H1 (cell line): ENCODE measurements at regions not wholly inside any gene's neighbourhood (a gene's known extent, or its start where the extent isn't known, plus 50 kb on each side); places are given as distances from the start of the nearest gene placed in this dataset.

ENCODE experiments used
- CTCF ChIA-PET: fragments of 300-600 bp; sonication (Branson Sonifier 250); formaldehyde crosslinking; loops from one replicate; lab custom pipeline; 2021; ENCODE audit not compliant: partially characterized antibody; lab: Charles Lee
- POLR2A ChIA-PET: fragments of 300-600 bp; sonication (Branson Sonifier 250); formaldehyde crosslinking; loops from one replicate; lab custom pipeline; 2021; ENCODE audit warnings: inconsistent platforms; ENCODE audit not compliant: partially characterized antibody; lab: Charles Lee
- DNase-seq, 2 experiments: peaks; one replicate each; pipeline versions ENCODE4 v3.0.0 to v3.0.0-alpha.2; 2010 to 2022; ENCODE audit warnings: low spot score in 2 of 2, low read depth in 1 of 2, mixed read lengths in 1 of 2
- FAIRE-seq: peaks from 2 replicates; lab custom pipeline; 2011; peaks lifted over from hg19 to GRCh38; lab: Jason Lieb, UNC
- H2AFZ ChIP-seq: 2 replicates; pipeline ENCODE4 v1.8.1; 2012; ENCODE audit warnings: low read length, inconsistent platforms
- H2AK5ac ChIP-seq: 2 replicates; pipeline ENCODE4 v1.6.1; 2013; ENCODE audit warnings: low read depth, low read length
- H2BK120ac ChIP-seq: replicated peaks from 2 replicates; pipeline ENCODE3; 2013; ENCODE audit warnings: low read depth, low read length, inconsistent platforms
- H2BK12ac ChIP-seq: 2 replicates; pipeline ENCODE4 v1.6.1; 2013; ENCODE audit warnings: low read depth, low read length
- H2BK15ac ChIP-seq: 2 replicates; pipeline ENCODE4 v1.6.1; 2013; ENCODE audit warnings: low read length
- H2BK20ac ChIP-seq: 2 replicates; pipeline ENCODE4 v1.6.1; 2013; ENCODE audit warnings: low read length
- H2BK5ac ChIP-seq: 2 replicates; pipeline ENCODE4 v1.6.1; 2013; ENCODE audit warnings: low read depth, low read length
- H3K14ac ChIP-seq: 2 replicates; pipeline ENCODE4 v1.6.1; 2013; ENCODE audit warnings: inconsistent platforms; ENCODE audit not compliant: insufficient read length
- H3K18ac ChIP-seq: 2 replicates; pipeline ENCODE4 v1.6.1; 2013; ENCODE audit warnings: low read length; ENCODE audit errors: extremely low read depth
- H3K23ac ChIP-seq: 2 replicates; pipeline ENCODE4 v1.6.1; 2013; ENCODE audit warnings: inconsistent platforms; ENCODE audit not compliant: insufficient read length
- H3K23me2 ChIP-seq: 2 replicates; pipeline ENCODE4 v1.6.1; 2013; ENCODE audit warnings: low read depth, low read length
- H3K27ac ChIP-seq: 2 replicates; pipeline ENCODE4 v1.6.1; 2011; ENCODE audit warnings: low read depth, low read length, inconsistent platforms
- H3K27me3 ChIP-seq, 4 experiments: replicated peaks in 1 of 4; 1 replicate in 1 of 4; 2 replicates in 3 of 4; pipeline versions ENCODE4 v1.6.1 to v1.8.1; 2011 to 2013; ENCODE audit warnings: low read length in 3 of 4, mild to moderate bottlenecking in 3 of 4, inconsistent platforms in 2 of 4, mixed read lengths in 2 of 4, moderate library complexity in 1 of 4; ENCODE audit not compliant: control insufficient read depth in 3 of 4, insufficient read depth in 3 of 4; ENCODE audit errors: extremely low read depth in 1 of 4
- H3K36me3 ChIP-seq, 4 experiments: 2 replicates each; pipeline versions ENCODE4 v1.6.1 to v1.8.1; 2011 to 2013; ENCODE audit warnings: mild to moderate bottlenecking in 4 of 4, low read length in 3 of 4, moderate library complexity in 2 of 4, control low read depth in 1 of 4, inconsistent platforms in 1 of 4; ENCODE audit not compliant: insufficient read depth in 4 of 4, control insufficient read depth in 2 of 4
- H3K4ac ChIP-seq: replicated peaks from 2 replicates; pipeline ENCODE3; 2013; ENCODE audit warnings: low read length, low read depth, mixed read lengths, inconsistent platforms; ENCODE audit not compliant: insufficient read length
- H3K4me1 ChIP-seq, 4 experiments: replicated peaks in 1 of 4; 1 replicate in 1 of 4; 2 replicates in 3 of 4; pipeline versions ENCODE4 v1.6.1 to v1.8.1; 2011 to 2013; ENCODE audit warnings: low read length in 3 of 4, inconsistent platforms in 2 of 4, mixed read lengths in 1 of 4; ENCODE audit not compliant: insufficient read depth in 4 of 4, control insufficient read depth in 3 of 4
- H3K4me2 ChIP-seq, 2 experiments: 2 replicates each; pipeline versions ENCODE4 v1.6.1 to v1.8.1; 2011 to 2013; ENCODE audit warnings: low read depth in 2 of 2, low read length in 2 of 2, control low read depth in 1 of 2, inconsistent platforms in 1 of 2, mild to moderate bottlenecking in 1 of 2; ENCODE audit not compliant: insufficient read depth in 1 of 2
- H3K4me3 ChIP-seq, 4 experiments: fragments of 200-600, 300-600 bp in 1 of 4; sonication (generic), shearing (Covaris generic), sonication (Bioruptor Twin) in 1 of 4; 2 replicates each; pipeline versions ENCODE4 v1.5.1 to v1.8.1; 2011 to 2016; ENCODE audit warnings: low read length in 4 of 4, low read depth in 3 of 4, control low read depth in 2 of 4, inconsistent platforms in 2 of 4, mild to moderate bottlenecking in 2 of 4, mixed read lengths in 1 of 4, moderate library complexity in 1 of 4; ENCODE audit not compliant: insufficient read depth in 2 of 4; ENCODE audit errors: extremely low read depth in 1 of 4
- H3K56ac ChIP-seq: replicated peaks from 2 replicates; pipeline ENCODE3; 2013; ENCODE audit warnings: low read depth, mild to moderate bottlenecking, mixed read lengths, low read length, inconsistent platforms; ENCODE audit not compliant: insufficient read length
- H3K79me1 ChIP-seq: 2 replicates; pipeline ENCODE4 v1.6.1; 2013; ENCODE audit warnings: low read depth, low read length, control low read depth
- H3K79me2 ChIP-seq, 2 experiments: 2 replicates each; pipeline versions ENCODE4 v1.6.1 to v1.8.1; 2012 to 2013; ENCODE audit warnings: low read length in 2 of 2, mild to moderate bottlenecking in 2 of 2, inconsistent platforms in 1 of 2; ENCODE audit not compliant: insufficient read depth in 2 of 2, control insufficient read depth in 1 of 2
- H3K9ac ChIP-seq, 4 experiments: replicated peaks in 1 of 4; 1 replicate in 1 of 4; 2 replicates in 3 of 4; pipeline versions ENCODE4 v1.6.1 to v1.8.1; 2011 to 2013; ENCODE audit warnings: low read depth in 3 of 4, low read length in 3 of 4, control low read depth in 2 of 4, mild to moderate bottlenecking in 2 of 4, moderate library complexity in 2 of 4, inconsistent platforms in 1 of 4; ENCODE audit errors: extremely low read depth in 1 of 4
- H3K9me3 ChIP-seq, 2 experiments: 2 replicates each; pipeline versions ENCODE4 v1.6.1 to v1.8.1; 2012 to 2013; ENCODE audit warnings: mild to moderate bottlenecking in 2 of 2, moderate library complexity in 2 of 2, control low read depth in 1 of 2, inconsistent platforms in 1 of 2, low read depth in 1 of 2, low read length in 1 of 2, mixed read lengths in 1 of 2; ENCODE audit not compliant: insufficient read depth in 2 of 2
- H4K20me1 ChIP-seq, 2 experiments: replicated peaks in 1 of 2; 2 replicates each; pipeline versions ENCODE3 to v1.8.1; 2011 to 2013; ENCODE audit warnings: inconsistent platforms in 2 of 2, low read length in 2 of 2, mild to moderate bottlenecking in 1 of 2; ENCODE audit not compliant: insufficient read depth in 2 of 2, control insufficient read depth in 1 of 2
- H4K5ac ChIP-seq: 2 replicates; pipeline ENCODE4 v1.6.1; 2013; ENCODE audit warnings: low read length, low read depth, mixed read lengths, inconsistent platforms; ENCODE audit not compliant: insufficient read length
- H4K8ac ChIP-seq: 2 replicates; pipeline ENCODE4 v1.8.0; 2013; ENCODE audit warnings: mild to moderate bottlenecking, moderate library complexity, low read length, inconsistent platforms; ENCODE audit not compliant: insufficient read depth; ENCODE audit errors: extremely low read depth
- H4K91ac ChIP-seq: replicated peaks from 2 replicates; pipeline ENCODE3; 2013; ENCODE audit warnings: low read length, mixed read lengths, inconsistent platforms; ENCODE audit not compliant: insufficient read length
- EGR1 ChIP-seq: IDR thresholded peaks from 2 replicates; pipeline ENCODE4 v1.6.1; 2011; ENCODE audit warnings: low read depth, low read length, borderline replicate concordance
- RAD21 ChIP-seq, 2 experiments: IDR thresholded peaks in 1 of 2; conservative IDR thresholded peaks in 1 of 2; 2 replicates each; pipeline ENCODE4 v1.6.1; 2011; ENCODE audit warnings: low read depth in 2 of 2, low read length in 2 of 2, improper control_type of control experiment in 1 of 2, inconsistent platforms in 1 of 2, mild to moderate bottlenecking in 1 of 2, moderate library complexity in 1 of 2
- TEAD4 ChIP-seq: IDR thresholded peaks from 2 replicates; pipeline ENCODE4 v1.6.1; 2012; ENCODE audit warnings: low read depth, low read length, inconsistent platforms, mixed read lengths
- ZNF274 ChIP-seq: IDR thresholded peaks from 2 replicates; pipeline ENCODE4 v1.7.0; 2012; ENCODE audit warnings: low read length, borderline replicate concordance; ENCODE audit errors: extremely low read depth
- WGBS, 2 experiments: shearing (Covaris generic) in 1 of 2; methylation state at CpG; one replicate each; pipeline versions ENCODE4 v1.1.6 to v1.1.7; 2013 to 2015; ENCODE audit warnings: low lambda C conversion rate in 2 of 2, mixed read lengths in 2 of 2, inconsistent platforms in 1 of 2, low coverage in 1 of 2, missing lambda C conversion rate in 1 of 2; ENCODE audit not compliant: insufficient replicate concordance in 2 of 2, insufficient coverage in 1 of 2, insufficient read length in 1 of 2; ENCODE audit errors: extremely low coverage in 1 of 2, missing lambda C conversion rate in 1 of 2; 5-methylcytosine and 5-hydroxymethylcytosine counted together
- TF ChIP-seq, protein P1 (sequence below): IDR thresholded peaks from 2 replicates; pipeline ENCODE4 v1.6.1; 2012; ENCODE audit warnings: low read length, inconsistent platforms

DNA sequence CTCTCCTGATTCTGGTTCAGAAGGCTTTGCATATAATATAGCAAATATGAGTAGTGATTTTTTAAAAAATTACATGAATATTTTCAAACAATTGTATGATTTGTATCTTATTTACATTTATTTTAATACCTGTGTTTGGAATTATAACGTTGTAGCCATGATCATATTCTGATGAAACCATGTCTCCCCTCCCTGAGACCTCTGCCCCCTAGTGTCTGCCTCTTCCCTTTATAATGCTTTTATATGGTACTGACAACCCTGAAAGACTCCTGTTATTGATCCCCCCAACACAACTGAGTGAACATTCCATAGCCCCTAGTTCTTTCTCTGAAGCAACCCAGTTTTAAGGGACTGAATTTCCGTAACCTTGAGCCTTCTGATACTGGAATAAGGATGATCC is 187.4 kb downstream of the SOX3 start:
- Histone ChIP-seq H3K79me1 (no peaks in the 10 kb centered on the region), H3K23me2 (no peaks in the 10 kb centered on the region), H3K4ac (no peak overlapping the region), H2BK20ac (no peak overlapping the region), H3K27me3 (no peaks in the 10 kb centered on the region), H3K18ac (no peak overlapping the region), H3K14ac (no peak overlapping the region), H4K5ac (no peak overlapping the region), H3K4me1 (no peaks in the 10 kb centered on the region), H3K4me3 (no peak overlapping the region), H2BK15ac (no peak overlapping the region), H2AK5ac (no peak overlapping the region), H4K8ac (no peak overlapping the region), H3K9me3 (no peaks in the 10 kb centered on the region), H3K79me2 (no peaks in the 10 kb centered on the region), H2BK12ac (no peak overlapping the region), H3K4me2 (no peak overlapping the region), H3K9ac (no peak overlapping the region), H3K27ac (no peak overlapping the region), H3K23ac (no peak overlapping the region), H4K91ac (no peak overlapping the region), H2BK5ac (no peak overlapping the region), H3K36me3 (no peaks in the 10 kb centered on the region), H2BK120ac (no peak overlapping the region), H3K56ac (no peak overlapping the region), H2AFZ (no peak overlapping the region), H4K20me1 (no peaks in the 10 kb centered on the region)
- ChIA-PET CTCF (interaction anchor here (0.5 to 1.4 kb wide), 5 partner anchors 10 to 195 kb away, joined by 3 to 4 read pairs (median 3); no protein-coding TSS in a partner anchor), POLR2A (no interaction called here)
- 100% methylated on average over 2 of the region's 2 CpGs; no CpG with 5 or more reads in 1 of the 2 experiments for WGBS, 2 experiments
- FAIRE-seq (no peak), DNase-seq (no peak)
- TF ChIP-seq EGR1 (no peak), ZNF274 (no peak), TEAD4 (no peak), RAD21 (IDR thresholded peaks at IDR 0.05 in 1 of 2, conservative IDR thresholded peaks at IDR 0.05 in 1 of 2; ENCODE audit: low read depth in 2 of 2, low read length in 2 of 2) (peak in 1 of 2 experiments; percentile 17; a peak in 1 of 4 replicates)
- TF ChIP-seq, protein P1, sequence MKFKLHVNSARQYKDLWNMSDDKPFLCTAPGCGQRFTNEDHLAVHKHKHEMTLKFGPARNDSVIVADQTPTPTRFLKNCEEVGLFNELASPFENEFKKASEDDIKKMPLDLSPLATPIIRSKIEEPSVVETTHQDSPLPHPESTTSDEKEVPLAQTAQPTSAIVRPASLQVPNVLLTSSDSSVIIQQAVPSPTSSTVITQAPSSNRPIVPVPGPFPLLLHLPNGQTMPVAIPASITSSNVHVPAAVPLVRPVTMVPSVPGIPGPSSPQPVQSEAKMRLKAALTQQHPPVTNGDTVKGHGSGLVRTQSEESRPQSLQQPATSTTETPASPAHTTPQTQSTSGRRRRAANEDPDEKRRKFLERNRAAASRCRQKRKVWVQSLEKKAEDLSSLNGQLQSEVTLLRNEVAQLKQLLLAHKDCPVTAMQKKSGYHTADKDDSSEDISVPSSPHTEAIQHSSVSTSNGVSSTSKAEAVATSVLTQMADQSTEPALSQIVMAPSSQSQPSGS = no peak
